HEK293T (cell line): ENCODE measurements at regions not wholly inside any gene's neighbourhood (a gene's known extent, or its start where the extent isn't known, plus 50 kb on each side); places are given as distances from the start of the nearest gene placed in this dataset.

Experiments used
- CTCF ChIA-PET: fragments of 350-600 bp; formaldehyde crosslinking; extraction: SDS; loops from one replicate; lab custom pipeline; 2021; ENCODE audit warnings: antibody characterized with exemption, inconsistent platforms; lab: Yijun Ruan, JAX
- POLR2A ChIA-PET: fragments of 350-600 bp; formaldehyde crosslinking; extraction: SDS; loops from one replicate; lab custom pipeline; 2020; ENCODE audit warnings: antibody characterized with exemption, inconsistent platforms; lab: Yijun Ruan, JAX
- DNase-seq: peaks from one replicate; pipeline ENCODE4 v3.0.0; 2012; ENCODE audit warnings: mixed read lengths; ENCODE audit errors: extremely low spot score
- ARNT ChIP-seq: fragments of 450-650 bp; IDR thresholded peaks from 2 replicates; pipeline ENCODE4 v1.6.1; 2017; ENCODE audit warnings: mild to moderate bottlenecking
- BHLHE40 ChIP-seq: fragments of 450-650 bp; IDR thresholded peaks from 2 replicates; pipeline ENCODE4 v1.6.1; 2016; ENCODE audit warnings: mild to moderate bottlenecking, moderate library complexity, borderline replicate concordance
- CTBP1 ChIP-seq: fragments of 450-650 bp; IDR thresholded peaks from 2 replicates; pipeline ENCODE4 v1.6.1; 2016; ENCODE audit warnings: borderline replicate concordance
- ELF4 ChIP-seq: fragments of 450-650 bp; IDR thresholded peaks from 2 replicates; pipeline ENCODE4 v1.6.1; 2017; ENCODE audit warnings: antibody characterized with exemption
- FOXA1 ChIP-seq: fragments of 450-650 bp; IDR thresholded peaks from 2 replicates; pipeline ENCODE4 v1.6.1; 2016; ENCODE audit warnings: mild to moderate bottlenecking
- FOXK2 ChIP-seq: fragments of 450-650 bp; IDR thresholded peaks from 2 replicates; pipeline ENCODE4 v1.6.1; 2016; ENCODE audit warnings: mild to moderate bottlenecking
- FOXM1 ChIP-seq: fragments of 450-650 bp; IDR thresholded peaks from 2 replicates; pipeline ENCODE4 v1.6.1; 2017; ENCODE audit warnings: mild to moderate bottlenecking, borderline replicate concordance
- HDGF ChIP-seq: fragments of 450-650 bp; IDR thresholded peaks from 2 replicates; pipeline ENCODE4 v1.6.1; 2017; ENCODE audit warnings: antibody characterized with exemption, borderline replicate concordance
- L3MBTL2 ChIP-seq: fragments of 450-650 bp; conservative IDR thresholded peaks from 2 replicates; pipeline ENCODE4 v1.6.1; 2016; ENCODE audit warnings: mild to moderate bottlenecking
- LEF1 ChIP-seq: fragments of 450-650 bp; IDR thresholded peaks from 2 replicates; pipeline ENCODE4 v1.6.1; 2017; ENCODE audit warnings: mild to moderate bottlenecking, borderline replicate concordance
- NFRKB ChIP-seq: fragments of 450-650 bp; IDR thresholded peaks from 2 replicates; pipeline ENCODE4 v1.6.1; 2016; ENCODE audit warnings: mild to moderate bottlenecking, moderate library complexity
- SP1 ChIP-seq: fragments of 450-650 bp; IDR thresholded peaks from 2 replicates; pipeline ENCODE4 v1.6.1; 2017
- SUZ12 ChIP-seq: fragments of 450-650 bp; IDR thresholded peaks from 2 replicates; pipeline ENCODE4 v1.6.1; 2016; ENCODE audit warnings: mild to moderate bottlenecking
- TARDBP ChIP-seq: fragments of 450-650 bp; IDR thresholded peaks from 2 replicates; pipeline ENCODE4 v1.6.1; 2016
- ZNF384 ChIP-seq: fragments of 450-650 bp; IDR thresholded peaks from 2 replicates; pipeline ENCODE4 v1.6.1; 2016
- TF ChIP-seq, protein P1 (sequence below): fragments of 450-650 bp; IDR thresholded peaks from 2 replicates; pipeline ENCODE4 v1.6.1; 2016

DNA sequence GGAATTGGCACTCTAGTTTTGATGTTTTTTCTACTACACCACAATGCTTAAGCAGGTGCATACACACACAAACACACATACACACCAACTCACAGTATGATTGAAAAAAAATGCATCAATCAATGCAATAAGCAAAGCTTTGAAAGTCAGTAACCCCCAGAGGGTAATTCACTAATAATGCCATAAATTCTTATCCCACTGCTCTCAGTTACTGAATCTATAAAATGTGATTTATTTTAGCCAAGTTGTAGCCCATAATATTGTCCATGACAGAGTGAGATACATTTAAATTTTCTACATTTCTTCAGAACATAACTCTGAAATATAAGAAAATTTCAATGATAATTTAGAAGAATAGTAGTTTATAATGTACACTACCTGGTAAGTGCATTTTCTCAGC lies 87.9 kb downstream of the LIG4 start:
- CTCF ChIA-PET: no interaction called here
- TF ChIP-seq FOXK2: no peak
- no peak for TF ChIP-seq L3MBTL2
- no peak for TF ChIP-seq HDGF
- no peak for TF ChIP-seq SUZ12
- no peak for TF ChIP-seq CTBP1
- TF ChIP-seq, protein P1, sequence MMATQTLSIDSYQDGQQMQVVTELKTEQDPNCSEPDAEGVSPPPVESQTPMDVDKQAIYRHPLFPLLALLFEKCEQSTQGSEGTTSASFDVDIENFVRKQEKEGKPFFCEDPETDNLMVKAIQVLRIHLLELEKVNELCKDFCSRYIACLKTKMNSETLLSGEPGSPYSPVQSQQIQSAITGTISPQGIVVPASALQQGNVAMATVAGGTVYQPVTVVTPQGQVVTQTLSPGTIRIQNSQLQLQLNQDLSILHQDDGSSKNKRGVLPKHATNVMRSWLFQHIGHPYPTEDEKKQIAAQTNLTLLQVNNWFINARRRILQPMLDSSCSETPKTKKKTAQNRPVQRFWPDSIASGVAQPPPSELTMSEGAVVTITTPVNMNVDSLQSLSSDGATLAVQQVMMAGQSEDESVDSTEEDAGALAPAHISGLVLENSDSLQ: no peak
- TF ChIP-seq SP1: no peak
- no peak for TF ChIP-seq ZNF384
- TF ChIP-seq TARDBP: no peak
- no peak for TF ChIP-seq ELF4
- TF ChIP-seq BHLHE40: no peak
- no peak for TF ChIP-seq LEF1
- no peak for TF ChIP-seq ARNT
- no peak for TF ChIP-seq FOXA1
- no peak for TF ChIP-seq FOXM1
- no peak for TF ChIP-seq NFRKB
- POLR2A ChIA-PET: no interaction called here
- no peak for DNase-seq

DNA sequence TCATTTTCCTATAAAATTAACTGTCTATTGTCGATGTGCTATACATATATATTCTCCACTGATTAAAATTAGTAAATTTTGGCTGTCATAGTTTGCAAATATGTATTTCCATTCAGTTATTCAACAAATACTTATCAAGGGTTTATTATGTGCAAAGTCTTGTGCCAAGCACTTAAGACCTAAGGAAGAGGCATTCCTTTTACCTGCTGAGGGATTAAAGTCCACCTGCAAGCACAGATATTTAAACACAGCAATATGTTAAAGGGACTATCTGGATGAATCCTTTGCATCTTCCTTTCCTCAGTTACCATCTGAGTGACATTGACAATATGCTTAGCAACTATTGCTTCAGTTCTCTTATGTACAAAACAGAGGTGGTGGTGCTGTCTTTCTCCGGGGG lies 89.3 kb downstream of the LIG4 start:
- no peak for TF ChIP-seq LEF1
- no peak for TF ChIP-seq ZNF384
- ChIA-PET POLR2A (no interaction called here), CTCF (no interaction called here)
- no peak for DNase-seq

DNA sequence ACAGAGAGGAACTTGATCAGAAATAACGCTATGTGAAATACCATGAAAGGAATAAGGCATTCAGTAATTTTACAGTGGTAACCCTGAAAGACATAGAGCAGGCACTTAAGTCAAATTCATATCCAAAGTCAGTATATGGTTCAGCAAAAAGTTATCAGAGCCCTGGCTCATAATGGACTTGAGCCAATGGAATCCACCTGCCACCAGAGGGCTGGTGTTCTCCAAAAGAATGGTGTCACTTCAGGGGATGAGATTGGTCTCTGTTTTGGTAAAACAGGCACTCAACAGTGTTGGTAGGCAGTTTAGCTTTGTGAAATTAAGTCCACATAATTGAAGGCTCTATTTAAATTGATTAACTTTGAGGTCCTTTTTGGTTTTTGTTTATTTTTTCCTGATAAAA lies 93.9 kb downstream of the LIG4 start:
- no peak for DNase-seq
- ChIA-PET POLR2A (no interaction called here), CTCF (no interaction called here)

DNA sequence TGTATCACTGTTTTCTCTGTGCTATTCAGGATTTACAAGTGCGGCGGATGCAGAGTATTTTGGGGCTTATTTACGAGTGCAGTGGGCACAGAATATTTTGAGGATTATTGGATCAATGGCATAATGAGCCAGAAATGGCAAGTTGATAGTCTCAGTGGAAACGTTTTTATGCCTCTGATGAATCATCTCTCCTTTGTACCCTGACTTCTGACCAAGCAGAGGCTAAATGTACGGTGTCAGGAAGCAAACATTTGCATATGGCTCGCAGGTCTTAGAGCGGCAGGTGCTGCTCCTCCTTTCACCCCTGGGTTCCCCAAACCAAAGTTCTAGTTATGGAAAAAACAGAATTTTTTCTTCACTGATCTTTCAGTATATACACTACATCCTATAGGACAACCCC lies 94.5 kb downstream of the LIG4 start:
- TF ChIP-seq FOXA1: no peak
- TF ChIP-seq, protein P1: no peak
- no peak for TF ChIP-seq TARDBP
- no peak for TF ChIP-seq ARNT
- TF ChIP-seq CTBP1: no peak
- no peak for TF ChIP-seq LEF1
- no peak for TF ChIP-seq NFRKB
- TF ChIP-seq SUZ12: no peak
- ChIA-PET CTCF (no interaction called here), POLR2A (no interaction called here)
- DNase-seq: no peak

More for the DNA sequence above, 93.9 kb downstream of the LIG4 start:
- TF ChIP-seq TARDBP (no peak), BHLHE40 (no peak), ELF4 (no peak), FOXK2 (no peak), SP1 (no peak), HDGF (no peak), CTBP1 (no peak), L3MBTL2 (no peak), FOXA1 (no peak), FOXM1 (no peak), SUZ12 (no peak), NFRKB (no peak), ZNF384 (no peak), LEF1 (no peak), ARNT (no peak)
- TF ChIP-seq, protein P1: no peak

DNA sequence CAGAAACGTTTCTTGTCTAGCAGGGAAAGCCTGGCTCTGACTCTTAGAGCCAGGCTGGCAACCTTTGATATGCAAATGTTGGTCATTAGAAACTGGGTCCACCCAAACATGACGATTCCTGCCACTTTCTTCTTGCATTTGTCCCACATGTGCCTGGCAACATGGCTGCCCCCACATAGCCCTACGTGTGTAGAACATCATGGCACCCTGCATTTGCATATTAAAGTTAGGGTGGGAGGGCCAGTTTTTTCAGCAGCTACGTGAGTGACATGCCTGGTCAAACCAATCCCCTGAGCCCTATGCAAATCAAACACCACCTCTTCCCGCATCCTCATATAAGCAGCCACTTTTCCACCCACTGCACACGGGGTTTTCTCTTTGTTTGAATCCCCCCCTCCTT lies 95.0 kb downstream of the LIG4 start:
- DNase-seq: no peak
- ChIA-PET POLR2A (no interaction called here), CTCF (no interaction called here)
- TF ChIP-seq FOXK2: no peak
- TF ChIP-seq, protein P1: peak; percentile 49

DNA sequence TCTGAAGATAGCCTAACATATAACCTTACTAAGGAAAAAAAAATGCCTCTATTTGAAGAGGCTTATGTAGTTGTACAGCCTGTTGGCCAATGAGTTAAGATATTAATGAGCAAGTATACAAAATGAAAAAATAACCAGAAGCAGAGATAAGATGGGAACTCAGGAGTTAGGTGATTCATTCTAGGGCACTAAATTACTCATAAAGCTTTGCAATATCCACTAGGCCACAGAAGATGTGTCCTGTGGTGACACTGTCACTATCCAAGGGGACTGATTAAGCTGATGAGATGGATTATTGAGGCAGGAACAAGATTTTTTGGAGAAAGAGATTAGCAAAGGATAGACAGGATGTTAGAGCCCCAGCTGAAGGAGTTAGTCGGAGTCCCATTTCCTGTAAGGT lies 99.6 kb downstream of the LIG4 start:
- DNase-seq: no peak
- CTCF ChIA-PET: no interaction called here
- TF ChIP-seq ARNT: no peak
- no peak for TF ChIP-seq BHLHE40
- TF ChIP-seq FOXK2: no peak
- TF ChIP-seq NFRKB: no peak
- TF ChIP-seq TARDBP: no peak
- TF ChIP-seq L3MBTL2: no peak
- no peak for TF ChIP-seq CTBP1
- TF ChIP-seq ZNF384: no peak
- no peak for TF ChIP-seq LEF1
- TF ChIP-seq FOXM1: no peak
- TF ChIP-seq SUZ12: no peak
- TF ChIP-seq ELF4: no peak
- TF ChIP-seq SP1: no peak
- TF ChIP-seq FOXA1: no peak
- POLR2A ChIA-PET: no interaction called here

DNA sequence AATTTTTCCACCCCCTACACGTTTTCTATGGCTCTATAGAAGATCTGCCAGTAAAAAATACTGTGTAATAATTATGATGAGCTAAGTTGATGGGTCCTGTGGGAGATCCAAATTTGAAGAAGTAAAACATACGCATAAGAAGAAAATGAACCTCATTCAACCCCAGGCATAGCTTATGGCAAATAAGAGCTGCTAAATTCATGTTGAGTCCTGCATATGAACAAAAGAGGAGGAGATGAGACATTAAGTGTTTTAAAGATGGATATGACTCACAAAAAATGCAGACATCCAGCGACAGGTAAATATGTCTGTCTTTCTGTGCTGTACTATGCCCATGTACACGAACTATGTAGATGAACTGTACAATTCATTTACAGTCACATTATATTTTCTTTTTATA lies 101.9 kb downstream of the LIG4 start:
- TF ChIP-seq FOXK2 (no peak), L3MBTL2 (no peak), LEF1 (no peak), SP1 (no peak), ARNT (no peak), TARDBP (no peak), NFRKB (no peak), SUZ12 (no peak), FOXA1 (no peak), ELF4 (no peak), ZNF384 (no peak), FOXM1 (no peak), BHLHE40 (no peak), HDGF (no peak), CTBP1 (no peak)
- TF ChIP-seq, protein P1: no peak
- POLR2A ChIA-PET: no interaction called here

More for the DNA sequence above, 101.9 kb downstream of the LIG4 start:
- CTCF ChIA-PET: no interaction called here
- DNase-seq: no peak
